NCI-H82 (cell line): ENCODE measurements at regions not wholly inside any gene's neighbourhood (a gene's known extent, or its start where the extent isn't known, plus 50 kb on each side); places are given as distances from the start of the nearest gene placed in this dataset.
"Not testable (repeated sequence)": the region's sequence is repeated elsewhere in the genome, so short reads cannot be mapped to it uniquely, and the experiment has no call there.

ENCODE experiments used
- DNase-seq: peaks from one replicate; lab custom pipeline; 2025; lab: John Stamatoyannopoulos, UW

GRCh38 chr6:23661549-23661948 is 464.5 kb upstream of the NRSN1 start:
- no peak for DNase-seq

- DNase-seq = no peak
Observed at GRCh38 chr6:23663096-23663495, 462.9 kb upstream of the NRSN1 start.

GRCh38 chr6:23663652-23664051 is 462.4 kb upstream of the NRSN1 start:
- no peak for DNase-seq

GRCh38 chr6:23665911-23666310 is 460.1 kb upstream of the NRSN1 start:
- not testable (repeated sequence) for DNase-seq

GRCh38 chr6:23672737-23673136 is 453.3 kb upstream of the NRSN1 start:
- DNase-seq = no peak

GRCh38 chr6:23678626-23679025 is 447.4 kb upstream of the NRSN1 start:
- no peak for DNase-seq

GRCh38 chr6:23681743-23682142 is 444.3 kb upstream of the NRSN1 start:
- DNase-seq = peak; percentile 41

GRCh38 chr6:23688650-23689049 is 437.4 kb upstream of the NRSN1 start:
- DNase-seq = no peak

GRCh38 chr6:23690453-23691049 is 435.5 kb upstream of the NRSN1 start:
- no peak for DNase-seq

- no peak for DNase-seq
Observed at GRCh38 chr6:23692184-23692583, 433.8 kb upstream of the NRSN1 start.

GRCh38 chr6:23696992-23697391 is 429.0 kb upstream of the NRSN1 start:
- DNase-seq = no peak

- no peak for DNase-seq
Observed at GRCh38 chr6:23704479-23705052, 421.4 kb upstream of the NRSN1 start.

- DNase-seq = no peak
Observed at GRCh38 chr6:23705697-23706096, 420.3 kb upstream of the NRSN1 start.

- no peak for DNase-seq
Observed at GRCh38 chr6:23712756-23713155, 413.3 kb upstream of the NRSN1 start.

GRCh38 chr6:23713211-23713610 is 412.8 kb upstream of the NRSN1 start:
- no peak for DNase-seq

- no peak for DNase-seq
Observed at GRCh38 chr6:23728707-23729106, 397.3 kb upstream of the NRSN1 start.

GRCh38 chr6:23731609-23732008 is 394.4 kb upstream of the NRSN1 start:
- DNase-seq = no peak

- no peak for DNase-seq
Observed at GRCh38 chr6:23732521-23732920, 393.5 kb upstream of the NRSN1 start.

- no peak for DNase-seq
Observed at GRCh38 chr6:23735151-23735550, 390.9 kb upstream of the NRSN1 start.

GRCh38 chr6:23736577-23736976 is 389.4 kb upstream of the NRSN1 start:
- DNase-seq = no peak

- DNase-seq = no peak
Observed at GRCh38 chr6:23747239-23747638, 378.8 kb upstream of the NRSN1 start.

GRCh38 chr6:23752414-23752813 is 373.6 kb upstream of the NRSN1 start:
- no peak for DNase-seq

GRCh38 chr6:23754197-23754596 is 371.8 kb upstream of the NRSN1 start:
- DNase-seq = peak; percentile 19

GRCh38 chr6:23775127-23775526 is 350.9 kb upstream of the NRSN1 start:
- no peak for DNase-seq
